ENCODE measurements at regions not wholly inside any gene's neighbourhood (a gene's known extent, or its start where the extent isn't known, plus 50 kb on each side); places are given as distances from the start of the nearest gene placed in this dataset.

GRCh38 chr1:88404582-88404981 lies 279.5 kb upstream of the PKN2 start:
- no peaks in the 10 kb centered on the region for H3K36me3 ChIP-seq (replicated peaks)
- DNase-seq: no peak
- no peaks in the 10 kb centered on the region for H3K27me3 ChIP-seq (replicated peaks)
- in situ Hi-C loops (cut with HindIII; ENCODE audit: low pct_ligation_motif_present, low sequenced_read_pairs): no loop called here
- TF ChIP-seq, protein P1, sequence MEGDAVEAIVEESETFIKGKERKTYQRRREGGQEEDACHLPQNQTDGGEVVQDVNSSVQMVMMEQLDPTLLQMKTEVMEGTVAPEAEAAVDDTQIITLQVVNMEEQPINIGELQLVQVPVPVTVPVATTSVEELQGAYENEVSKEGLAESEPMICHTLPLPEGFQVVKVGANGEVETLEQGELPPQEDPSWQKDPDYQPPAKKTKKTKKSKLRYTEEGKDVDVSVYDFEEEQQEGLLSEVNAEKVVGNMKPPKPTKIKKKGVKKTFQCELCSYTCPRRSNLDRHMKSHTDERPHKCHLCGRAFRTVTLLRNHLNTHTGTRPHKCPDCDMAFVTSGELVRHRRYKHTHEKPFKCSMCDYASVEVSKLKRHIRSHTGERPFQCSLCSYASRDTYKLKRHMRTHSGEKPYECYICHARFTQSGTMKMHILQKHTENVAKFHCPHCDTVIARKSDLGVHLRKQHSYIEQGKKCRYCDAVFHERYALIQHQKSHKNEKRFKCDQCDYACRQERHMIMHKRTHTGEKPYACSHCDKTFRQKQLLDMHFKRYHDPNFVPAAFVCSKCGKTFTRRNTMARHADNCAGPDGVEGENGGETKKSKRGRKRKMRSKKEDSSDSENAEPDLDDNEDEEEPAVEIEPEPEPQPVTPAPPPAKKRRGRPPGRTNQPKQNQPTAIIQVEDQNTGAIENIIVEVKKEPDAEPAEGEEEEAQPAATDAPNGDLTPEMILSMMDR (IDR thresholded peaks at IDR 0.05; ENCODE audit: low read depth, low read length, missing control alignments): no peak
- H3K4me3 ChIP-seq (ENCODE audit: low read depth, low read length): no peak overlapping the region
- H3K27ac ChIP-seq: no peak overlapping the region

- H3K27me3 ChIP-seq (replicated peaks): no peaks in the 10 kb centered on the region
- TF ChIP-seq, protein P1 (IDR thresholded peaks at IDR 0.05; ENCODE audit: low read depth, low read length, missing control alignments): no peak
- no peak overlapping the region for H3K27ac ChIP-seq
- no peaks in the 10 kb centered on the region for H3K36me3 ChIP-seq (replicated peaks)
- in situ Hi-C loops (cut with HindIII; ENCODE audit: low pct_ligation_motif_present, low sequenced_read_pairs): no loop called here
- H3K4me3 ChIP-seq (ENCODE audit: low read depth, low read length): no peak overlapping the region
- DNase-seq: no peak
Measured at GRCh38 chr1:88407248-88407647, 276.8 kb upstream of the PKN2 start.

DNA sequence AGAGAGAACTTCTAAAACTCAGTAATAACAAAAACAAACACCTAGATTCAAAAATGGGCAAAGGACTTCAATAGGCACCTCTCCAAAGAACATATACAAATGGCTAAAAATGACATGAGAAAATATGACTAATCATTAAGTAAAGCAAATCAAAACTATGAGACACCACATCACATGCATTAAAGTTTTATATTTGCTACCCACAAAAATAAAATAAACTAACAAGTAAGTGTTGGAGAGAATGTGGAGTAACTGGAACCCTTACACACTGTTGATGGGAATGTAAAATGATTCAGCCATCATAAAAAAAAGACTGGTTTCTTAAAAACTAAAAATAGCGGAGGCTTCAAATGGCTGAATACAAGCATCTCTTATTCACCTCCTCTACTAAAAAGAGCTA lies 262.1 kb upstream of the PKN2 start:
- DNase-seq: no peak
- in situ Hi-C loops (cut with HindIII; ENCODE audit: low pct_ligation_motif_present, low sequenced_read_pairs): no loop called here
- Histone ChIP-seq H3K36me3 (replicated peaks) (no peaks in the 10 kb centered on the region), H3K27me3 (replicated peaks) (no peaks in the 10 kb centered on the region), H3K27ac (no peak overlapping the region), H3K4me3 (ENCODE audit: low read depth, low read length) (no peak overlapping the region)
- TF ChIP-seq, protein P1 (IDR thresholded peaks at IDR 0.05; ENCODE audit: low read depth, low read length, missing control alignments): no peak

DNA sequence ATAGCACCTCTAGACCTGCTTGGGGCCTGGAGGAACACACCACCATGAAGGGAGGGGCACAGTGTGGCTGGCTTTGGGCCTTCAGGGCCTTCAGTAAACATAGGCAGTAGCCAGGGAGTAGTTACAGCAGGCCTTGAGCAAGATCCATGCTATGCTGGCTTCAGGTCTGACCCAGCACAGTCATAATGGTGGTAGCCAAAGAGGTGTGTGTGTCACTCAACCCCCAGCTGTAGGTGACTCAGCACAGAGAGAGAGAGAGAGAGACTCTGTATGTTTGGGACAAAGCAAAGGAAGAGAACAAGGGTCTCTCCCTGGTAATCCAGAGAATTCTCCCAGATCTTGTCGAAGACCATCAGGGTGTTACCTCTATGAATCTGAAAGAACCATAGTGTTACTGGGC lies 250.5 kb upstream of the PKN2 start:
- DNase-seq: no peak

GRCh38 chr1:88434836-88435235 lies 249.2 kb upstream of the PKN2 start:
- H3K4me3 ChIP-seq (ENCODE audit: low read depth, low read length): no peak overlapping the region
- H3K27ac ChIP-seq: no peak overlapping the region
- H3K36me3 ChIP-seq (replicated peaks): no peaks in the 10 kb centered on the region
- no peak for DNase-seq
- TF ChIP-seq, protein P1 (IDR thresholded peaks at IDR 0.05; ENCODE audit: low read depth, low read length, missing control alignments): no peak
- no peaks in the 10 kb centered on the region for H3K27me3 ChIP-seq (replicated peaks)
- in situ Hi-C loops (cut with HindIII; ENCODE audit: low pct_ligation_motif_present, low sequenced_read_pairs): no loop called here

More for the DNA sequence above, 250.5 kb upstream of the PKN2 start:
- Histone ChIP-seq H3K27me3 (replicated peaks) (no peaks in the 10 kb centered on the region), H3K4me3 (ENCODE audit: low read depth, low read length) (no peak overlapping the region), H3K36me3 (replicated peaks) (no peaks in the 10 kb centered on the region), H3K27ac (no peak overlapping the region)
- in situ Hi-C loops (cut with HindIII; ENCODE audit: low pct_ligation_motif_present, low sequenced_read_pairs): no loop called here
- TF ChIP-seq, protein P1 (IDR thresholded peaks at IDR 0.05; ENCODE audit: low read depth, low read length, missing control alignments): no peak

DNA sequence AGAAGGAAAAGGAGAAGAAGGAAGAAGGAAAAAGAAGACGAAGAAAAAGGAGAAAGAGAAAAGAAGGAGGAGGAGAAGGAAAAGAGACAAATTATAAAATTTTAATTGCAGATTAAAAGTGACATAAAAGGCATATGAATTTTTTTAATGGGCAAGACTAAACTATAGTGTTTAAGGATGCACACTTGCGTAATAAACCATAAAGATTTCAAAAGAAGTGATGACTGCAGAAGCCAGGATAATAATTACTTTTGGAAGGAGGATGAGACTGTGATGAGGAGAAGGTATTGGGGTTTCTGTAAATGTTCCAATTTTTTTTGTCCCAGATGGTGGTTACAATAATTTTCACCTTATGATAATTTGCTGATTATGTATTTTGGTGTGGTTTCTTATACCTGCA lies 243.1 kb upstream of the PKN2 start:
- Histone ChIP-seq H3K4me3 (ENCODE audit: low read depth, low read length) (no peak overlapping the region), H3K27ac (no peak overlapping the region), H3K36me3 (replicated peaks) (no peaks in the 10 kb centered on the region), H3K27me3 (replicated peaks) (no peaks in the 10 kb centered on the region)
- in situ Hi-C loops (cut with HindIII; ENCODE audit: low pct_ligation_motif_present, low sequenced_read_pairs): no loop called here
- TF ChIP-seq, protein P1 (IDR thresholded peaks at IDR 0.05; ENCODE audit: low read depth, low read length, missing control alignments): no peak
- no peak for DNase-seq

Measured in brain microvascular endothelial cell (primary cell).